ENCODE measurements at regions not wholly inside any gene's neighbourhood (a gene's known extent, or its start where the extent isn't known, plus 50 kb on each side); places are given as distances from the start of the nearest gene placed in this dataset.

DNA sequence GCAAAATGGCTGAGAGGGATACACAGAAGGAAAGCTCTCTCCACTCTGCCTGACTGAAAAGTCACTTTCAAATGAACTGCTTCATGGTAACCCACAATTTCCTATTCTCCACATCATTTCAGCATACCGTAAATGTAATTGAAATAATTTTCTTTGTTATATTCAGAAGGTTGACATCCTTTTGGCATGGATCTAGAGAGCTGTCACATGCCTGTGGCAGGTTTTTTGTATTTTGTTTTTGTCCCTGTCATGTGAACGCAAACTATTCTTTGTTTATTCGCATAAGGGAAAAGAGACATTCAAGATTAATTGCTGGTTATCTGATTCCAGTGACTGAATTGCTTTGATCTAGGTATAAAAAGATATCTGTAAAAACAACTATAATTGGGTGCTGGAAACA, 1808.1 kb downstream of the NCAM2 start:
- Histone ChIP-seq H4K20me1 (ENCODE audit: insufficient read depth) (no peaks in the 10 kb centered on the region), H3K27me3 (ENCODE audit: insufficient read depth) (no peaks in the 10 kb centered on the region), H3K36me3 (replicated peaks in 1 of 2; ENCODE audit: control insufficient read depth in 1 of 2, insufficient read depth in 2 of 2, low read length in 1 of 2) (no peaks in the 10 kb centered on the region), H3K9me2 (no peaks in the 10 kb centered on the region), H3K79me2 (ENCODE audit: insufficient read depth) (no peaks in the 10 kb centered on the region), H3K4me2 (no peak overlapping the region), H3K9ac (no peak overlapping the region), H2AFZ (ENCODE audit: low read depth) (no peak overlapping the region), H3F3A (replicated peaks; ENCODE audit: insufficient read depth) (no peaks in the 10 kb centered on the region), H3K27ac (ENCODE audit: low read depth in 2 of 2, low read length in 1 of 2) (no peak overlapping the region), H3K4me3 (ENCODE audit: low read depth in 2 of 2, low read length in 1 of 2) (no peak overlapping the region), H3K4me1 (ENCODE audit: control insufficient read depth in 1 of 2, insufficient read depth in 2 of 2, low read depth in 1 of 2, low read length in 1 of 2) (no peaks in the 10 kb centered on the region), H3K9me3 (no peaks in the 10 kb centered on the region)
- POLR2A ChIA-PET = no interaction called here
- 66% methylated on average over 3 of the region's 3 CpGs for WGBS (ENCODE audit: low lambda C conversion rate)
- no peak for DNase-seq
- CTCF ChIA-PET = no interaction called here
- no peak for TF ChIP-seq FOSL2 (IDR thresholded peaks at IDR 0.05; ENCODE audit: borderline replicate concordance, low read depth)
- TF ChIP-seq, protein P1, sequence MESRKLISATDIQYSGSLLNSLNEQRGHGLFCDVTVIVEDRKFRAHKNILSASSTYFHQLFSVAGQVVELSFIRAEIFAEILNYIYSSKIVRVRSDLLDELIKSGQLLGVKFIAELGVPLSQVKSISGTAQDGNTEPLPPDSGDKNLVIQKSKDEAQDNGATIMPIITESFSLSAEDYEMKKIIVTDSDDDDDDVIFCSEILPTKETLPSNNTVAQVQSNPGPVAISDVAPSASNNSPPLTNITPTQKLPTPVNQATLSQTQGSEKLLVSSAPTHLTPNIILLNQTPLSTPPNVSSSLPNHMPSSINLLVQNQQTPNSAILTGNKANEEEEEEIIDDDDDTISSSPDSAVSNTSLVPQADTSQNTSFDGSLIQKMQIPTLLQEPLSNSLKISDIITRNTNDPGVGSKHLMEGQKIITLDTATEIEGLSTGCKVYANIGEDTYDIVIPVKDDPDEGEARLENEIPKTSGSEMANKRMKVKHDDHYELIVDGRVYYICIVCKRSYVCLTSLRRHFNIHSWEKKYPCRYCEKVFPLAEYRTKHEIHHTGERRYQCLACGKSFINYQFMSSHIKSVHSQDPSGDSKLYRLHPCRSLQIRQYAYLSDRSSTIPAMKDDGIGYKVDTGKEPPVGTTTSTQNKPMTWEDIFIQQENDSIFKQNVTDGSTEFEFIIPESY (IDR thresholded peaks at IDR 0.05; ENCODE audit: borderline replicate concordance, low read depth) = no peak
- no peak for TF ChIP-seq TCF12 (IDR thresholded peaks at IDR 0.05)
- TF ChIP-seq ELF1 (IDR thresholded peaks at IDR 0.05) = no peak
- TF ChIP-seq MXI1 (IDR thresholded peaks at IDR 0.05; ENCODE audit: low read depth, low read length) = no peak
- TF ChIP-seq, protein P2, sequence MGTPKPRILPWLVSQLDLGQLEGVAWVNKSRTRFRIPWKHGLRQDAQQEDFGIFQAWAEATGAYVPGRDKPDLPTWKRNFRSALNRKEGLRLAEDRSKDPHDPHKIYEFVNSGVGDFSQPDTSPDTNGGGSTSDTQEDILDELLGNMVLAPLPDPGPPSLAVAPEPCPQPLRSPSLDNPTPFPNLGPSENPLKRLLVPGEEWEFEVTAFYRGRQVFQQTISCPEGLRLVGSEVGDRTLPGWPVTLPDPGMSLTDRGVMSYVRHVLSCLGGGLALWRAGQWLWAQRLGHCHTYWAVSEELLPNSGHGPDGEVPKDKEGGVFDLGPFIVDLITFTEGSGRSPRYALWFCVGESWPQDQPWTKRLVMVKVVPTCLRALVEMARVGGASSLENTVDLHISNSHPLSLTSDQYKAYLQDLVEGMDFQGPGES (IDR thresholded peaks at IDR 0.05; ENCODE audit: low read depth, low read length) = no peak
- no peak for TF ChIP-seq EZH2phosphoT487 (IDR thresholded peaks at IDR 0.05; ENCODE audit: borderline replicate concordance, low read depth)
- TF ChIP-seq RXRA (IDR thresholded peaks at IDR 0.05; ENCODE audit: borderline replicate concordance, low read depth) = no peak

DNA sequence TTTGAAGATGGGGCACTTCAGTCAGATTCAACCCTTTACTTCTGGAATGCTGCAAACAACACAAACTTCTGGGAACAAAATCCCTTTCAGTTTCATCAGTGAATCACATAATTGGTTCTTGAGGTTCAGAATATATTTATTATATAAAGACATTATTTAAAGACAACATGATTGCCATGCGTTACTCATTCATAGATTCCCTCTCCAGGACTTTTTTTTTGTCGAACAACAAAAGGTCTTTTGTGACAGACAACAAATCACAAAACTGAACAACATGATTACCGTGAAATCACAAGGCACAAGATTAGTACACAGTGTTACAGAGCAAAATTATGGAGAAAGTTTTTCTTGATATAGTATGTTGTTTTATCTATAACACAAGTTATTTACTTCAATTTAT, 1815.0 kb downstream of the NCAM2 start:
- no peak for DNase-seq
- no peaks in the 10 kb centered on the region for H3K79me2 ChIP-seq (ENCODE audit: insufficient read depth)
- no peaks in the 10 kb centered on the region for H3F3A ChIP-seq (replicated peaks; ENCODE audit: insufficient read depth)
- ChIA-PET POLR2A (no interaction called here), CTCF (no interaction called here)
- no peaks in the 10 kb centered on the region for H3K9me3 ChIP-seq
- H4K20me1 ChIP-seq (ENCODE audit: insufficient read depth) = no peaks in the 10 kb centered on the region
- no peaks in the 10 kb centered on the region for H3K36me3 ChIP-seq (replicated peaks in 1 of 2; ENCODE audit: control insufficient read depth in 1 of 2, insufficient read depth in 2 of 2, low read length in 1 of 2)
- H3K27ac ChIP-seq (ENCODE audit: low read depth in 2 of 2, low read length in 1 of 2) = no peak overlapping the region
- H2AFZ ChIP-seq (ENCODE audit: low read depth) = no peak overlapping the region
- no peak overlapping the region for H3K9ac ChIP-seq
- WGBS (ENCODE audit: low lambda C conversion rate) = 12% methylated on average over 3 of the region's 3 CpGs
- H3K9me2 ChIP-seq = no peaks in the 10 kb centered on the region
- no peaks in the 10 kb centered on the region for H3K27me3 ChIP-seq (ENCODE audit: insufficient read depth)
- no peaks in the 10 kb centered on the region for H3K4me1 ChIP-seq (ENCODE audit: control insufficient read depth in 1 of 2, insufficient read depth in 2 of 2, low read depth in 1 of 2, low read length in 1 of 2)
- H3K4me3 ChIP-seq (ENCODE audit: low read depth in 2 of 2, low read length in 1 of 2) = no peak overlapping the region
- no peak overlapping the region for H3K4me2 ChIP-seq
- TF ChIP-seq EZH2phosphoT487 (IDR thresholded peaks at IDR 0.05; ENCODE audit: borderline replicate concordance, low read depth) (no peak), RCOR1 (IDR thresholded peaks at IDR 0.05; ENCODE audit: low read length) (no peak), RAD21 (IDR thresholded peaks at IDR 0.05; ENCODE audit: low read length) (no peak), CHD2 (IDR thresholded peaks at IDR 0.05; ENCODE audit: low read length, partially characterized antibody) (no peak), TEAD4 (IDR thresholded peaks at IDR 0.05; ENCODE audit: borderline replicate concordance, insufficient read depth) (no peak), NFIC (IDR thresholded peaks at IDR 0.05; ENCODE audit: borderline replicate concordance) (no peak), MEF2A (IDR thresholded peaks at IDR 0.05; ENCODE audit: borderline replicate concordance, low read depth) (no peak), FOXJ3 (CRISPR knock-in tag; IDR thresholded peaks at IDR 0.05) (no peak), JUND (IDR thresholded peaks at IDR 0.05) (no peak), RFX5 (IDR thresholded peaks at IDR 0.05; ENCODE audit: low read length) (no peak)
- TF ChIP-seq, protein P3, sequence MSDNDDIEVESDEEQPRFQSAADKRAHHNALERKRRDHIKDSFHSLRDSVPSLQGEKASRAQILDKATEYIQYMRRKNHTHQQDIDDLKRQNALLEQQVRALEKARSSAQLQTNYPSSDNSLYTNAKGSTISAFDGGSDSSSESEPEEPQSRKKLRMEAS (IDR thresholded peaks at IDR 0.05; ENCODE audit: low read depth) = no peak
- TF ChIP-seq, protein P4, sequence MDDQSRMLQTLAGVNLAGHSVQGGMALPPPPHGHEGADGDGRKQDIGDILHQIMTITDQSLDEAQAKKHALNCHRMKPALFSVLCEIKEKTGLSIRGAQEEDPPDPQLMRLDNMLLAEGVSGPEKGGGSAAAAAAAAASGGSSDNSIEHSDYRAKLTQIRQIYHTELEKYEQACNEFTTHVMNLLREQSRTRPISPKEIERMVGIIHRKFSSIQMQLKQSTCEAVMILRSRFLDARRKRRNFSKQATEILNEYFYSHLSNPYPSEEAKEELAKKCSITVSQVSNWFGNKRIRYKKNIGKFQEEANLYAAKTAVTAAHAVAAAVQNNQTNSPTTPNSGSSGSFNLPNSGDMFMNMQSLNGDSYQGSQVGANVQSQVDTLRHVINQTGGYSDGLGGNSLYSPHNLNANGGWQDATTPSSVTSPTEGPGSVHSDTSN (IDR thresholded peaks at IDR 0.05) = no peak
- TF ChIP-seq, protein P5, sequence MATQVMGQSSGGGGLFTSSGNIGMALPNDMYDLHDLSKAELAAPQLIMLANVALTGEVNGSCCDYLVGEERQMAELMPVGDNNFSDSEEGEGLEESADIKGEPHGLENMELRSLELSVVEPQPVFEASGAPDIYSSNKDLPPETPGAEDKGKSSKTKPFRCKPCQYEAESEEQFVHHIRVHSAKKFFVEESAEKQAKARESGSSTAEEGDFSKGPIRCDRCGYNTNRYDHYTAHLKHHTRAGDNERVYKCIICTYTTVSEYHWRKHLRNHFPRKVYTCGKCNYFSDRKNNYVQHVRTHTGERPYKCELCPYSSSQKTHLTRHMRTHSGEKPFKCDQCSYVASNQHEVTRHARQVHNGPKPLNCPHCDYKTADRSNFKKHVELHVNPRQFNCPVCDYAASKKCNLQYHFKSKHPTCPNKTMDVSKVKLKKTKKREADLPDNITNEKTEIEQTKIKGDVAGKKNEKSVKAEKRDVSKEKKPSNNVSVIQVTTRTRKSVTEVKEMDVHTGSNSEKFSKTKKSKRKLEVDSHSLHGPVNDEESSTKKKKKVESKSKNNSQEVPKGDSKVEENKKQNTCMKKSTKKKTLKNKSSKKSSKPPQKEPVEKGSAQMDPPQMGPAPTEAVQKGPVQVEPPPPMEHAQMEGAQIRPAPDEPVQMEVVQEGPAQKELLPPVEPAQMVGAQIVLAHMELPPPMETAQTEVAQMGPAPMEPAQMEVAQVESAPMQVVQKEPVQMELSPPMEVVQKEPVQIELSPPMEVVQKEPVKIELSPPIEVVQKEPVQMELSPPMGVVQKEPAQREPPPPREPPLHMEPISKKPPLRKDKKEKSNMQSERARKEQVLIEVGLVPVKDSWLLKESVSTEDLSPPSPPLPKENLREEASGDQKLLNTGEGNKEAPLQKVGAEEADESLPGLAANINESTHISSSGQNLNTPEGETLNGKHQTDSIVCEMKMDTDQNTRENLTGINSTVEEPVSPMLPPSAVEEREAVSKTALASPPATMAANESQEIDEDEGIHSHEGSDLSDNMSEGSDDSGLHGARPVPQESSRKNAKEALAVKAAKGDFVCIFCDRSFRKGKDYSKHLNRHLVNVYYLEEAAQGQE (IDR thresholded peaks at IDR 0.05; ENCODE audit: low read depth, low read length) = no peak
- TF ChIP-seq, protein P6, sequence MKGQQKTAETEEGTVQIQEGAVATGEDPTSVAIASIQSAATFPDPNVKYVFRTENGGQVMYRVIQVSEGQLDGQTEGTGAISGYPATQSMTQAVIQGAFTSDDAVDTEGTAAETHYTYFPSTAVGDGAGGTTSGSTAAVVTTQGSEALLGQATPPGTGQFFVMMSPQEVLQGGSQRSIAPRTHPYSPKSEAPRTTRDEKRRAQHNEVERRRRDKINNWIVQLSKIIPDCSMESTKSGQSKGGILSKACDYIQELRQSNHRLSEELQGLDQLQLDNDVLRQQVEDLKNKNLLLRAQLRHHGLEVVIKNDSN (IDR thresholded peaks at IDR 0.05; ENCODE audit: borderline replicate concordance, low read depth) = no peak

Measured in SK-N-SH (cell line).